ENCODE measurements at regions not wholly inside any gene's neighbourhood (a gene's known extent, or its start where the extent isn't known, plus 50 kb on each side); places are given as distances from the start of the nearest gene placed in this dataset.

DNA sequence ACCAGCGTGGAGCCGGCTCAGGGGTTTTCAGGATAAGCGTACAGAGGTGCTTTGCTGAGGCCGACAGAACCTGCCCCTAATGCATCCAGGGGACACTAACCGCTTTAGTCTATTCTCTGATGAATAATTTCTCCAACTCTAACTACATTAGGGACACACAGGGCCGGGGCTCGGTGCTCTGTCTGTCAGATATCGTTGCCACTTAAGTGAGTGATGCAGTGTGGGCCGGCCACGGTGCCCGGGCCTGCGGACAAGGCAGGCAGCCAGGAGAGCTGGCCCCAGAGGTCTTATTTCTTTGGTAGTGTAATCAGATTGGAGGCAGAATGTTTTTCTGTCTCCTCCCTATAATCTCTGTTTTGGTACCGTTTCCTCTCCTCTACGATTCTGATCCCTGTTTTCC is 62.7 kb downstream of the ADRA2A start:
- TF ChIP-seq, protein P1, sequence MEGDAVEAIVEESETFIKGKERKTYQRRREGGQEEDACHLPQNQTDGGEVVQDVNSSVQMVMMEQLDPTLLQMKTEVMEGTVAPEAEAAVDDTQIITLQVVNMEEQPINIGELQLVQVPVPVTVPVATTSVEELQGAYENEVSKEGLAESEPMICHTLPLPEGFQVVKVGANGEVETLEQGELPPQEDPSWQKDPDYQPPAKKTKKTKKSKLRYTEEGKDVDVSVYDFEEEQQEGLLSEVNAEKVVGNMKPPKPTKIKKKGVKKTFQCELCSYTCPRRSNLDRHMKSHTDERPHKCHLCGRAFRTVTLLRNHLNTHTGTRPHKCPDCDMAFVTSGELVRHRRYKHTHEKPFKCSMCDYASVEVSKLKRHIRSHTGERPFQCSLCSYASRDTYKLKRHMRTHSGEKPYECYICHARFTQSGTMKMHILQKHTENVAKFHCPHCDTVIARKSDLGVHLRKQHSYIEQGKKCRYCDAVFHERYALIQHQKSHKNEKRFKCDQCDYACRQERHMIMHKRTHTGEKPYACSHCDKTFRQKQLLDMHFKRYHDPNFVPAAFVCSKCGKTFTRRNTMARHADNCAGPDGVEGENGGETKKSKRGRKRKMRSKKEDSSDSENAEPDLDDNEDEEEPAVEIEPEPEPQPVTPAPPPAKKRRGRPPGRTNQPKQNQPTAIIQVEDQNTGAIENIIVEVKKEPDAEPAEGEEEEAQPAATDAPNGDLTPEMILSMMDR (IDR thresholded peaks at IDR 0.05), result no peak
- TF ChIP-seq RCOR1 (IDR thresholded peaks at IDR 0.05; ENCODE audit: low read depth, low read length) (no peak), RAD21 (conservative IDR thresholded peaks at IDR 0.05 in 1 of 2, IDR thresholded peaks at IDR 0.05 in 1 of 2) (no peak), CEBPB (IDR thresholded peaks at IDR 0.05) (no peak), RFX5 (IDR thresholded peaks at IDR 0.05) (no peak)
- TF ChIP-seq, protein P2, sequence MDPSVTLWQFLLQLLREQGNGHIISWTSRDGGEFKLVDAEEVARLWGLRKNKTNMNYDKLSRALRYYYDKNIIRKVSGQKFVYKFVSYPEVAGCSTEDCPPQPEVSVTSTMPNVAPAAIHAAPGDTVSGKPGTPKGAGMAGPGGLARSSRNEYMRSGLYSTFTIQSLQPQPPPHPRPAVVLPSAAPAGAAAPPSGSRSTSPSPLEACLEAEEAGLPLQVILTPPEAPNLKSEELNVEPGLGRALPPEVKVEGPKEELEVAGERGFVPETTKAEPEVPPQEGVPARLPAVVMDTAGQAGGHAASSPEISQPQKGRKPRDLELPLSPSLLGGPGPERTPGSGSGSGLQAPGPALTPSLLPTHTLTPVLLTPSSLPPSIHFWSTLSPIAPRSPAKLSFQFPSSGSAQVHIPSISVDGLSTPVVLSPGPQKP (IDR thresholded peaks at IDR 0.05; ENCODE audit: low read depth, low read length), result no peak
- TF ChIP-seq, protein P3, sequence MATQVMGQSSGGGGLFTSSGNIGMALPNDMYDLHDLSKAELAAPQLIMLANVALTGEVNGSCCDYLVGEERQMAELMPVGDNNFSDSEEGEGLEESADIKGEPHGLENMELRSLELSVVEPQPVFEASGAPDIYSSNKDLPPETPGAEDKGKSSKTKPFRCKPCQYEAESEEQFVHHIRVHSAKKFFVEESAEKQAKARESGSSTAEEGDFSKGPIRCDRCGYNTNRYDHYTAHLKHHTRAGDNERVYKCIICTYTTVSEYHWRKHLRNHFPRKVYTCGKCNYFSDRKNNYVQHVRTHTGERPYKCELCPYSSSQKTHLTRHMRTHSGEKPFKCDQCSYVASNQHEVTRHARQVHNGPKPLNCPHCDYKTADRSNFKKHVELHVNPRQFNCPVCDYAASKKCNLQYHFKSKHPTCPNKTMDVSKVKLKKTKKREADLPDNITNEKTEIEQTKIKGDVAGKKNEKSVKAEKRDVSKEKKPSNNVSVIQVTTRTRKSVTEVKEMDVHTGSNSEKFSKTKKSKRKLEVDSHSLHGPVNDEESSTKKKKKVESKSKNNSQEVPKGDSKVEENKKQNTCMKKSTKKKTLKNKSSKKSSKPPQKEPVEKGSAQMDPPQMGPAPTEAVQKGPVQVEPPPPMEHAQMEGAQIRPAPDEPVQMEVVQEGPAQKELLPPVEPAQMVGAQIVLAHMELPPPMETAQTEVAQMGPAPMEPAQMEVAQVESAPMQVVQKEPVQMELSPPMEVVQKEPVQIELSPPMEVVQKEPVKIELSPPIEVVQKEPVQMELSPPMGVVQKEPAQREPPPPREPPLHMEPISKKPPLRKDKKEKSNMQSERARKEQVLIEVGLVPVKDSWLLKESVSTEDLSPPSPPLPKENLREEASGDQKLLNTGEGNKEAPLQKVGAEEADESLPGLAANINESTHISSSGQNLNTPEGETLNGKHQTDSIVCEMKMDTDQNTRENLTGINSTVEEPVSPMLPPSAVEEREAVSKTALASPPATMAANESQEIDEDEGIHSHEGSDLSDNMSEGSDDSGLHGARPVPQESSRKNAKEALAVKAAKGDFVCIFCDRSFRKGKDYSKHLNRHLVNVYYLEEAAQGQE (IDR thresholded peaks at IDR 0.05), result no peak
- TF ChIP-seq, protein P4, sequence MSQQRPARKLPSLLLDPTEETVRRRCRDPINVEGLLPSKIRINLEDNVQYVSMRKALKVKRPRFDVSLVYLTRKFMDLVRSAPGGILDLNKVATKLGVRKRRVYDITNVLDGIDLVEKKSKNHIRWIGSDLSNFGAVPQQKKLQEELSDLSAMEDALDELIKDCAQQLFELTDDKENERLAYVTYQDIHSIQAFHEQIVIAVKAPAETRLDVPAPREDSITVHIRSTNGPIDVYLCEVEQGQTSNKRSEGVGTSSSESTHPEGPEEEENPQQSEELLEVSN (IDR thresholded peaks at IDR 0.05; ENCODE audit: borderline replicate concordance, low read depth), result no peak
- TF ChIP-seq, protein P5, sequence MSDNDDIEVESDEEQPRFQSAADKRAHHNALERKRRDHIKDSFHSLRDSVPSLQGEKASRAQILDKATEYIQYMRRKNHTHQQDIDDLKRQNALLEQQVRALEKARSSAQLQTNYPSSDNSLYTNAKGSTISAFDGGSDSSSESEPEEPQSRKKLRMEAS (IDR thresholded peaks at IDR 0.05), result no peak
- TF ChIP-seq, protein P6, sequence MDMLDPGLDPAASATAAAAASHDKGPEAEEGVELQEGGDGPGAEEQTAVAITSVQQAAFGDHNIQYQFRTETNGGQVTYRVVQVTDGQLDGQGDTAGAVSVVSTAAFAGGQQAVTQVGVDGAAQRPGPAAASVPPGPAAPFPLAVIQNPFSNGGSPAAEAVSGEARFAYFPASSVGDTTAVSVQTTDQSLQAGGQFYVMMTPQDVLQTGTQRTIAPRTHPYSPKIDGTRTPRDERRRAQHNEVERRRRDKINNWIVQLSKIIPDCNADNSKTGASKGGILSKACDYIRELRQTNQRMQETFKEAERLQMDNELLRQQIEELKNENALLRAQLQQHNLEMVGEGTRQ (IDR thresholded peaks at IDR 0.05), result no peak
